Neuronal stem cell (in vitro differentiated cells): ENCODE measurements at regions not wholly inside any gene's neighbourhood (a gene's known extent, or its start where the extent isn't known, plus 50 kb on each side); places are given as distances from the start of the nearest gene placed in this dataset.
A peak's percentile ranks its signal among the peaks of the same experiment; 100 is the strongest.

Experiments used
- DNase-seq: peaks from one replicate; pipeline ENCODE4 v3.0.0-alpha.2; 2013; ENCODE audit warnings: low spot score
- H2AFZ ChIP-seq: one replicate; pipeline ENCODE4 v1.6.1; 2013; ENCODE audit warnings: mild to moderate bottlenecking, low read length, inconsistent platforms
- H2AK5ac ChIP-seq: 2 replicates; pipeline ENCODE4 v1.6.1; 2013; ENCODE audit warnings: low read depth, mild to moderate bottlenecking, inconsistent platforms, low read length, moderate library complexity, mixed read lengths
- H2BK120ac ChIP-seq: 2 replicates; pipeline ENCODE4 v1.6.1; 2013; ENCODE audit warnings: low read depth, mild to moderate bottlenecking, inconsistent platforms, low read length, moderate library complexity, mixed read lengths
- H2BK12ac ChIP-seq: one replicate; pipeline ENCODE4 v1.6.1; 2013; ENCODE audit warnings: low read length, inconsistent platforms
- H2BK15ac ChIP-seq: 2 replicates; pipeline ENCODE4 v1.6.1; 2013; ENCODE audit warnings: mild to moderate bottlenecking, low read length, inconsistent platforms, mixed read lengths
- H2BK5ac ChIP-seq: one replicate; pipeline ENCODE4 v1.6.1; 2013; ENCODE audit warnings: inconsistent platforms, mild to moderate bottlenecking, low read length, moderate library complexity
- H3K14ac ChIP-seq: one replicate; pipeline ENCODE4 v1.6.1; 2013; ENCODE audit warnings: low read length, inconsistent platforms
- H3K18ac ChIP-seq: 2 replicates; pipeline ENCODE4 v1.6.1; 2013; ENCODE audit warnings: low read length, inconsistent platforms
- H3K23ac ChIP-seq: 2 replicates; pipeline ENCODE4 v1.6.1; 2013; ENCODE audit warnings: low read depth, mild to moderate bottlenecking, mixed read lengths, low read length, inconsistent platforms; ENCODE audit not compliant: poor library complexity
- H3K27ac ChIP-seq: replicated peaks from 3 replicates; pipeline ENCODE4 v1.5.1; 2013; ENCODE audit warnings: low read length, inconsistent platforms
- H3K27me3 ChIP-seq, 3 experiments: 2 replicates each; pipeline ENCODE4 v1.6.1; 2013; ENCODE audit warnings: low read length in 3 of 3, mild to moderate bottlenecking in 2 of 3, inconsistent platforms in 1 of 3, low read depth in 1 of 3, mixed read lengths in 1 of 3, moderate library complexity in 1 of 3; ENCODE audit not compliant: control insufficient read depth in 3 of 3, insufficient read depth in 3 of 3
- H3K36me3 ChIP-seq, 2 donors: replicated peaks in 1 of 2; 2 replicates each; pipeline ENCODE4 v1.6.1; 2013; ENCODE audit warnings: low read length in 2 of 2; ENCODE audit not compliant: control insufficient read depth in 2 of 2, insufficient read depth in 2 of 2
- H3K4ac ChIP-seq: 2 replicates; pipeline ENCODE4 v1.6.1; 2013; ENCODE audit warnings: inconsistent platforms, mild to moderate bottlenecking, low read length, moderate library complexity
- H3K4me1 ChIP-seq, 2 donors: 1 replicate in 1 of 2; 2 replicates in 1 of 2; pipeline ENCODE4 v1.6.1; 2013; ENCODE audit warnings: low read length in 2 of 2, low read depth in 1 of 2; ENCODE audit not compliant: control insufficient read depth in 2 of 2, insufficient read depth in 1 of 2
- H3K4me2 ChIP-seq: one replicate; pipeline ENCODE4 v1.6.1; 2013; ENCODE audit warnings: mild to moderate bottlenecking, low read length, inconsistent platforms; ENCODE audit not compliant: insufficient read depth, poor library complexity, severe bottlenecking
- H3K4me3 ChIP-seq, 2 donors: 2 replicates each; pipeline ENCODE4 v1.5.1; 2013; ENCODE audit warnings: low read length in 2 of 2, mild to moderate bottlenecking in 2 of 2, inconsistent platforms in 1 of 2, moderate library complexity in 1 of 2
- H3K79me1 ChIP-seq: one replicate; pipeline ENCODE4 v1.6.1; 2013; ENCODE audit warnings: low read depth, mild to moderate bottlenecking, inconsistent platforms, low read length, moderate library complexity
- H3K9ac ChIP-seq: one replicate; pipeline ENCODE4 v1.6.1; 2013; ENCODE audit warnings: mild to moderate bottlenecking, low read depth, low read length, inconsistent platforms; ENCODE audit not compliant: poor library complexity
- H3K9me3 ChIP-seq, 2 donors: replicated peaks in 1 of 2; 2 replicates each; pipeline versions ENCODE3 to v1.6.1; 2013; ENCODE audit warnings: low read length in 2 of 2, mild to moderate bottlenecking in 2 of 2, inconsistent platforms in 1 of 2, low read depth in 1 of 2, mixed read lengths in 1 of 2, moderate library complexity in 1 of 2; ENCODE audit not compliant: control insufficient read depth in 2 of 2, insufficient read depth in 1 of 2
- H4K8ac ChIP-seq: one replicate; pipeline ENCODE4 v1.6.1; 2013; ENCODE audit warnings: low read depth, mild to moderate bottlenecking, inconsistent platforms, low read length, moderate library complexity
- H4K91ac ChIP-seq: one replicate; pipeline ENCODE4 v1.6.1; 2013; ENCODE audit warnings: low read length, low read depth, mild to moderate bottlenecking, inconsistent platforms; ENCODE audit not compliant: poor library complexity
- WGBS, 2 donors: extraction: QIAGEN DNeasy Blood & Tissue Kit; methylation state at CpG; one replicate each; pipeline ENCODE4 v1.1.7; 2013; ENCODE audit warnings: missing lambda C conversion rate in 2 of 2, mixed read lengths in 1 of 2; ENCODE audit not compliant: insufficient read length in 2 of 2, insufficient replicate concordance in 1 of 2; ENCODE audit errors: extremely low coverage in 2 of 2; 5-methylcytosine and 5-hydroxymethylcytosine counted together

GRCh38 chr14:104425171-104425681, 154.3 kb upstream of the C14orf180 start:
- no peak overlapping the region for H3K9ac ChIP-seq
- H2AK5ac ChIP-seq, result peak overlapping the region; percentile 89
- no peaks in the 10 kb centered on the region for H3K9me3 ChIP-seq
- H3K4me1 ChIP-seq, result peaks cover 0 to 28% of the 10 kb centered on the region in 2 donors
- no peak for DNase-seq
- H2BK12ac ChIP-seq, result peak overlapping the region; percentile 5
- H2AFZ ChIP-seq, result no peak overlapping the region
- H3K14ac ChIP-seq, result peak overlapping the region; percentile 95
- peak overlapping the region; percentile 83 for H2BK15ac ChIP-seq
- H3K4me2 ChIP-seq, result no peak overlapping the region
- peaks cover 0 to 29% (median 0%) of the 10 kb centered on the region in 3 experiments for H3K27me3 ChIP-seq
- peak overlapping the region; percentile 63 for H3K18ac ChIP-seq
- WGBS, 2 donors, result no CpG with 5 or more reads among the region's 16 CpGs
- H3K79me1 ChIP-seq, result no peaks in the 10 kb centered on the region
- peak overlapping the region; percentile 58 for H3K23ac ChIP-seq
- H3K4me3 ChIP-seq, result no peak overlapping the region
- H4K91ac ChIP-seq, result no peak overlapping the region
- peak overlapping the region; percentile 67 for H2BK5ac ChIP-seq
- no peaks in the 10 kb centered on the region for H3K36me3 ChIP-seq
- no peak overlapping the region for H3K4ac ChIP-seq
- H2BK120ac ChIP-seq, result no peak overlapping the region
- H3K27ac ChIP-seq, result no peak overlapping the region
- no peak overlapping the region for H4K8ac ChIP-seq

GRCh38 chr14:104425763-104426646, 153.6 kb upstream of the C14orf180 start:
- no peak overlapping the region for H3K23ac ChIP-seq
- H2BK12ac ChIP-seq, result no peak overlapping the region
- peaks cover 0 to 27% (median 0%) of the 10 kb centered on the region in 3 experiments for H3K27me3 ChIP-seq
- H2AFZ ChIP-seq, result no peak overlapping the region
- H3K18ac ChIP-seq, result peak overlapping the region; percentile 63
- peak overlapping the region; percentile 83 for H2BK15ac ChIP-seq
- DNase-seq, result no peak
- no peak overlapping the region for H3K4ac ChIP-seq
- peak overlapping the region; percentile 67 for H2BK5ac ChIP-seq
- H3K4me1 ChIP-seq, result peaks cover 0 to 24% of the 10 kb centered on the region in 2 donors
- H3K79me1 ChIP-seq, result no peaks in the 10 kb centered on the region
- no peak overlapping the region for H3K27ac ChIP-seq
- no peak overlapping the region for H4K8ac ChIP-seq
- peak overlapping the region; percentile 78 for H2AK5ac ChIP-seq
- no peaks in the 10 kb centered on the region for H3K36me3 ChIP-seq
- H3K4me3 ChIP-seq, result peak overlapping the region in 1 of 2 donors; percentile 17
- H4K91ac ChIP-seq, result no peak overlapping the region
- H3K9me3 ChIP-seq, result no peaks in the 10 kb centered on the region
- H3K14ac ChIP-seq, result no peak overlapping the region
- no peak overlapping the region for H3K4me2 ChIP-seq
- no peak overlapping the region for H2BK120ac ChIP-seq
- no CpG with 5 or more reads among the region's 20 CpGs for WGBS, 2 donors
- H3K9ac ChIP-seq, result no peak overlapping the region

DNA sequence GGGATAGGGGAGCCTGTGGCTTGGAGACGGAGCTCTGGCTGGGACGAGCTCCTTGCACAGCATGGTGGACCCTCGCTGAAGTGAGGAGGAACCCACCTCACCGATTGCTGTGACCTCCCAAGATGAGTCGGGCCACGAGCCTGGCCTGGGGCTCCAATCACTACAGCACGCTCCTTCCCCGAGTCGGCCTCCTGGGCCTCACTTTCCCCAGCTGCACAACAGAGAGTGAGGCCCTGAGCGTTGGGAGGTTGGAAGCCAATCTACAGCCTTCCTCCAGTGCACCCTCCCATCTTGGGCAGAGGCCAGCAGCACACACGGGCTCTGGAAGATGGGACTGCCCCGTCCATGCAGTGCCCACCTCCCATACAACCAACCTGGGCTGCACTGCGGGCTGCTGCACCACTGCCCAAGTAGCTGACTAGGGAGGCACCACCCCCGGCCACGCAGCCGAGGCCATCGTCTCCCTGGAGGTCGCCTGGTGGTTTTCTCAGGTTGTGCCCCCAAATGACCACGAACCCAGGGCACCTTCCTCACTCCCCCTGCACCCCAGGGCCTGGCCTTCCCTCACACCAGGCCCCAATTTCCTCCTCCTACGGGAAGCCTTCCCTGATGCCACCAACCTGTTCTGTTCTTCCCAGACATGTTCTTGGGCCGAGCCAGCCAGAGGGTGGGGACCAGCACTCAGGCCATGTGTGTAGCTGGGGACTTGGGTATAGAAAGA, 152.3 kb upstream of the C14orf180 start:
- Histone ChIP-seq H2AK5ac (peak overlapping the region; percentile 100), H3K9ac (no peak overlapping the region), H2BK5ac (peak overlapping the region; percentile 42), H3K18ac (peak overlapping the region; percentile 84), H3K4me2 (no peak overlapping the region), H3K36me3 (no peaks in the 10 kb centered on the region), H3K4ac (no peak overlapping the region), H2BK120ac (peak overlapping the region; percentile 65), H2BK12ac (peak overlapping the region; percentile 58), H3K23ac (peak overlapping the region; percentile 52), H3K4me1 (peaks cover 0 to 24% of the 10 kb centered on the region in 2 donors), H3K14ac (peak overlapping the region; percentile 21), H4K91ac (peak overlapping the region; percentile 53), H2BK15ac (peak overlapping the region; percentile 89), H2AFZ (no peak overlapping the region), H3K27me3 (peaks cover 0 to 16% (median 0%) of the 10 kb centered on the region in 3 experiments), H3K9me3 (no peaks in the 10 kb centered on the region), H4K8ac (no peak overlapping the region), H3K79me1 (no peaks in the 10 kb centered on the region), H3K27ac (no peak overlapping the region), H3K4me3 (no peak overlapping the region)
- no CpG with 5 or more reads among the region's 21 CpGs for WGBS, 2 donors
- no peak for DNase-seq
